Stimulated activated CD4-positive, alpha-beta T cell treated with anti-CD3 and anti-CD28 coated beads, Interleukin-4, amount 100 ng/mL, for 4 hours (primary cell): ENCODE measurements at regions not wholly inside any gene's neighbourhood (a gene's known extent, or its start where the extent isn't known, plus 50 kb on each side); places are given as distances from the start of the nearest gene placed in this dataset.
A peak's percentile ranks its signal among the peaks of the same experiment; 100 is the strongest.

Source experiments
- DNase-seq, 2 experiments: peaks; one replicate each; pipeline ENCODE4 v3.0.0-alpha.2; 2020

- DNase-seq = peak in 1 of 2 experiments; percentile 22
Measured at GRCh38 chr14:24692382-24693352, 58.7 kb upstream of the GZMB start.

- DNase-seq = no peak
Measured at GRCh38 chr14:24690492-24690891, 56.5 kb upstream of the GZMB start.

GRCh38 chr14:24688030-24688658 is 54.2 kb upstream of the GZMB start:
- DNase-seq = no peak
